GM20000 (cell line): ENCODE measurements at regions not wholly inside any gene's neighbourhood (a gene's known extent, or its start where the extent isn't known, plus 50 kb on each side); places are given as distances from the start of the nearest gene placed in this dataset.

Source experiments
- DNase-seq: peaks from one replicate; pipeline ENCODE4 v3.0.0; 2012; ENCODE audit warnings: low spot score
- TF ChIP-seq, protein P1 (sequence below): IDR thresholded peaks from 2 replicates; pipeline ENCODE4 v1.5.1; 2012; ENCODE audit warnings: mild to moderate bottlenecking, control low read depth; ENCODE audit errors: extremely low read depth, missing control alignments

DNA sequence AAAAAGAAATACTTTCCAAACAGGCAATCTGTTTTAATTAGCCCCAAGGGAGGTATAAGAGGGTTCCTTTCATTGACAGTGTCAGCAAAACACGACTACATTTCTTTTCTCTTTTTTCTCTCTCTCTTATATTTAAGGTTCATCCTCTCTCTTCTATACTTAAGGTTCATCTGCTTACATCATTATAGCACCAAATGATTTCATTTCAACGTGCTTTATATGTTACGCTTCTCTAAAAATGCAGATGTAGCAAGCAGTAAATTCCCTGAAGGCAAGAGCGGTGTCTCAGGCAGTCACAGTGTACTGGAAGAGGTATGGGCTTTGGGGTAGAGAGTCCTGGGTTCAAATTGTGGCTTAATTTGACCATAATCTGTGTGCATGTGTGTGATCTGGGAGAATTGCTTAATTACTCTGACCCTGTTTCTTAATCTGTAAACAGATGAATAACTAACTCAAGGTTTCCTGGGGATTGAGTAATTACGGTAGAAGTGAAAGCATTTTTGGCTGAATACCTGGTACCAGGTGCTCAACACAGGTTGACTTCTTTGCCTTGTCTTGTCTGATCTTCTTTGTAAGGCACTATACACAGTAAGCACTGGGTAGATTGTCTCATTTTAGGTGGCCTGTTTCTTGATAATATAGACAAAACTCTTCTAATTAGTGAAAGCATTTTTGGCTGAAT is 180.8 kb downstream of the SPRY1 start:
- TF ChIP-seq, protein P1, sequence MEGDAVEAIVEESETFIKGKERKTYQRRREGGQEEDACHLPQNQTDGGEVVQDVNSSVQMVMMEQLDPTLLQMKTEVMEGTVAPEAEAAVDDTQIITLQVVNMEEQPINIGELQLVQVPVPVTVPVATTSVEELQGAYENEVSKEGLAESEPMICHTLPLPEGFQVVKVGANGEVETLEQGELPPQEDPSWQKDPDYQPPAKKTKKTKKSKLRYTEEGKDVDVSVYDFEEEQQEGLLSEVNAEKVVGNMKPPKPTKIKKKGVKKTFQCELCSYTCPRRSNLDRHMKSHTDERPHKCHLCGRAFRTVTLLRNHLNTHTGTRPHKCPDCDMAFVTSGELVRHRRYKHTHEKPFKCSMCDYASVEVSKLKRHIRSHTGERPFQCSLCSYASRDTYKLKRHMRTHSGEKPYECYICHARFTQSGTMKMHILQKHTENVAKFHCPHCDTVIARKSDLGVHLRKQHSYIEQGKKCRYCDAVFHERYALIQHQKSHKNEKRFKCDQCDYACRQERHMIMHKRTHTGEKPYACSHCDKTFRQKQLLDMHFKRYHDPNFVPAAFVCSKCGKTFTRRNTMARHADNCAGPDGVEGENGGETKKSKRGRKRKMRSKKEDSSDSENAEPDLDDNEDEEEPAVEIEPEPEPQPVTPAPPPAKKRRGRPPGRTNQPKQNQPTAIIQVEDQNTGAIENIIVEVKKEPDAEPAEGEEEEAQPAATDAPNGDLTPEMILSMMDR, result no peak
- no peak for DNase-seq

DNA sequence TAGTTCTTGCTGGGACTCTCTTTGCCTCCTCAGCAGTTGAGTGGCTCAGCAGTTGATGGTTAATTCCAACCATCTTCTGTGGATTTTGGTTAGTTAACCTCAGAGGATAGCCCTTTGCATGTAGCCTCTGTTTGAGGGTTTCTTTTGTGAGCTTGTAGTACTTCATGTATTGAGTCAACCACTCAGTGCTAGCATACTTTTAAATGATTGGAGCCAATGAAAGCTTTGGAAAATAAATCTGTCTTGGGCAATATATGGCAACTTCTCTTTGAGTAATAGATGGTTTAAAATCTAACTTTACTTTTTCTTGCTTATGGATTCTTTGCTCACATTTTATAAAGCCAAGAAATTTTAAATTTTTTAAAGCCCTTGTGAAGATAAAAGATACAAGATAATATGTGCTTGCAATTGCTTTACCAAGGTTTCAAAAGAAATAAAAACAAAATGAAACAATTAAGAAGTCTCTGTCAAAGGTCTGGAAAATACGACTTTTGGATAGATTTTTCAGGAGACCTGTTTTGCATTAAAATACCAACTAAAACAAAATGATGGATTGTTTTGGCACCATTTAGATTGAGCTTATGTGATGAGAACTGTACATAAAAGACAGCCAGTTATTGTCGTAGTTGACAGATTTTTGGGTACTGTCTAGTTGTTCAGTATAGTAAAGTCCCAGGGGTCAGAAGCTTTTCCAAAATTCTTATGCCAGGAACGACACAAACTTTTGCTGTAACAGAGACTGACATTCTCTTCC is 181.9 kb downstream of the SPRY1 start:
- TF ChIP-seq, protein P1, result no peak
- no peak for DNase-seq

DNA sequence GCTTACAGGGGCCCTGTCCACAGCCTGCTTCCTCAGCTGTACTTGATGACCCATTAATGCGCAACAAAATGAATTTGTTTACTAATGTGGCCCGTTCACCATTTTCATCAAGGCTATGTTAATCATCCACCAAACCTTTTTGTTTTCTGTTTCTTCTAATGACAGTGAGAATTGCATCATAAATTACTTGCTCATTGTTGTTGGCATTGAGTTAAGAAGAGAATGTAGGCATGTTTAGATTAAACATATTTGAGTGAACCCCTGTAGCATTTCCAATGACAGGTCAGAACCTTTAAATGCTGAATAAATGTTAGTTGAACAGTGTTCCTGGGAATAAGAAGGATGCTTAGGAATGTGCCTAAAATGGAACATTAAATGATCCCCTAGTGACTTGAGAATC is 183.4 kb downstream of the SPRY1 start:
- TF ChIP-seq, protein P1, result no peak
- no peak for DNase-seq

DNA sequence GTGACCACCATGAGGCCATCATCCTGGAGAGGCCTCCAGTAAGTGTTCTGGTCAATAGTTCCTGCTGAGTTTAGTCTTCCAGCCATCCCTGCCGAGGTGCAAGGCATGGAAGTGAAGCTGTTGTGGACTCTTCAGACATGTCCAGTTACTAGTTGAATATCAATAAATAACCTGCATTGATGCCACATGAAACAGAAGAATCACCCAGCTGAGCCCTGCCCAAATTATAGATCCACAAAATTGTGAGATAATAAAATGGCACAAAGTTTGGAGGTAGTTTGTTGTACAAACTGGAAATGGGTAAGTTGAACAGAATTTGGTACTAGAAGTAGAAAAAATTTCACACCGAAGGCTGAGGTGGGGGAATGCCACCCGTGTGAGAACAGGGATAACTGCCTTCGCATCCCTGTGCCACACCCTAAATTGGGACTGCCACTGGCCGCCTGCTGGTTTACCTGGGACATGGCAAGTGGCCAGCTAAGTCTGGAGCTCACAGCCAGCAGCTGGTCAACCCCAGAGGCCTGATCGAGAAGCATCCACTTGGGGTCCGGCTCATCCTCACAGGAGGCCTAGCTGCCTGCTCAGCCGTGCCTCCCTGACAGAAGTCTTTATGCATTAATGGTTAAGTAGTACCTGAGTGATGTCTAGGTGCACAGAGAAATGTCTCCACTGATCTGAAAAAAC is 184.5 kb downstream of the SPRY1 start:
- TF ChIP-seq, protein P1, result no peak
- DNase-seq, result no peak

DNA sequence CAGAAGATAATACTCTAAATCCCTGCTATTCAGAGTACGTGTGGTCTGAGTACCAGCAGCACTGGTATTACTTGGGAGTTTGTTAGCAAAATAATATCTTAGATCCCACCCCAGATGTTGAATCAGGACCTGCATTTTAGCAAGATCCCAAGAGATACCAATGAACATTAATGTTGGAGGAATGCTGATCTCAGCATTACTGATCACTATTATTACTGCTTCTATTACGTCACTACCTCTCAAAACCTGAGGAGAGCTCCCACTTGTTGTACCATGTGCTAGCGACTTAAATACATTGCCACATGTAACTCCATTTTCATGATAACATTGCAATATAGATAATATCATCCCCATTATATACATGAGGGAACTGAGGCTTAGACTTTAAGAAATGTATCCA is 185.2 kb downstream of the SPRY1 start:
- no peak for DNase-seq
- TF ChIP-seq, protein P1, result no peak

DNA sequence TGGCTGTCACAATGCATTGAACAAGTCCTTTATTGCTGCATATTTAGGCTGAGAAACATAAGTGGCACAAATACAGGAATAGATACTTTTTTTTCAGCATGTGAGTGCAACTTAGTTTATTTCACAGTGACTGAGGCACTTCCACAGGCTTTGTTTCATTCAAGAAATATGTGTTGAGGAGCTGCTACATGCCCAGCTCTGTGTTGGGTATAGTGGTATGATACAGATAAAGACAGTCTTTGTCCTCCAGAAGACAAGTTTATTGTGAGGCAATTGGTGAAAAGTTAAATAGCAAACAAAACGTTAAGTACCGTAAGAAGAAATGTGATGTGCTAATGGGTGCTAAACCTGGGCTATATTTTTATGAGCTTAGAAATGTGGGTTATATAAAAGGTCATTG is 186.4 kb downstream of the SPRY1 start:
- TF ChIP-seq, protein P1, result no peak
- no peak for DNase-seq

DNA sequence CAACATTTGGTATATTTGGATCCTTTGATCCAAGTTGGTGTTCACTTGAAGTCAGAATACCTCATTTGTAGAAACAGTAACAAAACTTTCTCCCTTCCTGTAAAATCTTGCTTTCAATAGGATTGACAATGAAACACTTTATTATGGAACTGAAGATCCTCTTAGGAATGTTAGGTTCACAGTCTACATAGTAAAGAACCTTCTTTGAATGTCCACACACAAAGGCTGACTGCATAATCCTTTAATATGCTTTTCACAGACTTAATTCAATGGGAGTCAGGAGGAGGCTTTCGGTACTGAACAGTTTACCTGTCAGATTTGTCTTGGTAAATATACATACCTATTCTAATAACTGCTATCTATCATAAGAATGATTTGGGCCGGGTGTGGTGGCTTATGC is 188.5 kb downstream of the SPRY1 start:
- DNase-seq, result no peak
- TF ChIP-seq, protein P1, result no peak
